WTC11 (cell line): ENCODE measurements at regions not wholly inside any gene's neighbourhood (a gene's known extent, or its start where the extent isn't known, plus 50 kb on each side); places are given as distances from the start of the nearest gene placed in this dataset.

Source experiments
- CTCF ChIP-seq: fragments of 200-600 bp; IDR thresholded peaks from 2 replicates; pipeline ENCODE4 v1.8.0; 2022; ENCODE audit warnings: antibody characterized with exemption
- JUN ChIP-seq: sonication (generic); formaldehyde crosslinking; IDR thresholded peaks from 2 replicates; pipeline ENCODE4 v1.8.0; 2023; ENCODE audit warnings: mild to moderate bottlenecking, missing genetic modification reagents
- NFE2L1 ChIP-seq: sonication (generic); formaldehyde crosslinking; IDR thresholded peaks from 2 replicates; pipeline ENCODE4 v1.8.1; 2023; ENCODE audit warnings: missing genetic modification reagents
- TF ChIP-seq, protein P1 (sequence below): sonication (generic); formaldehyde crosslinking; IDR thresholded peaks from 2 replicates; pipeline ENCODE4 v1.8.1; 2022; ENCODE audit warnings: low read depth, mild to moderate bottlenecking, moderate library complexity, missing genetic modification reagents, borderline replicate concordance

DNA sequence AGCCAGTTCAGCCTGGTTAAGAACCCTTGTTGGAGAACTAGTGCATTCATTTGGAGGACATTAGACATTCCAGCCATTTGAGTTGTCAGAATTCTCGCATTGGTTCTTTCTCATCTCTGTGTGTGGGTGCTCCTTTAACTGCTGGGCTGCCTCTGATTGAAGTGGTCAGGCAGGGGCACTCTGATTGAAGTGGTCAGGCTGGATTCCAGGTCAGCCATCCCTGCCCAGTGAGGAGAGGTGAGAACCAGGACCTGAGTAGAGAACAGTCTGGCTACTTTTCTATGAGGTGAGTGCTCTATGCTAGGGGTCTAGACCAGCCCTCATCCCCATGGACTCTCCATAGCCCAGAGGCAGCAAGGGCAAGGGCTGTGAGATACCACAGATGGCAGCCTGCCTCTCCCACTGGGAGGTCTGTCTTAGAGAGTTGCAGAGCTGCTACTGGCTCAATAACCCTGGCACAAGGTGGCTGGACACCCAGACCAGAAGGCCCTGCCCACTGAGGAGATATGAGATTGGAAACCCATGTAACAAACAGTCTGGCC, 691.6 kb downstream of the TMTC2 start:
- TF ChIP-seq CTCF = no peak
- TF ChIP-seq, protein P1, sequence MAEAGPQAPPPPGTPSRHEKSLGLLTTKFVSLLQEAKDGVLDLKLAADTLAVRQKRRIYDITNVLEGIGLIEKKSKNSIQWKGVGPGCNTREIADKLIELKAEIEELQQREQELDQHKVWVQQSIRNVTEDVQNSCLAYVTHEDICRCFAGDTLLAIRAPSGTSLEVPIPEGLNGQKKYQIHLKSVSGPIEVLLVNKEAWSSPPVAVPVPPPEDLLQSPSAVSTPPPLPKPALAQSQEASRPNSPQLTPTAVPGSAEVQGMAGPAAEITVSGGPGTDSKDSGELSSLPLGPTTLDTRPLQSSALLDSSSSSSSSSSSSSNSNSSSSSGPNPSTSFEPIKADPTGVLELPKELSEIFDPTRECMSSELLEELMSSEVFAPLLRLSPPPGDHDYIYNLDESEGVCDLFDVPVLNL (CRISPR knock-in tag) = no peak
- TF ChIP-seq NFE2L1 (CRISPR knock-in tag) = no peak
- no peak for TF ChIP-seq JUN (CRISPR knock-in tag)
